HL-60 (cell line): ENCODE measurements at regions not wholly inside any gene's neighbourhood (a gene's known extent, or its start where the extent isn't known, plus 50 kb on each side); places are given as distances from the start of the nearest gene placed in this dataset.
A peak's percentile ranks its signal among the peaks of the same experiment; 100 is the strongest.

Source experiments
- DNase-seq, 2 experiments: peaks; one replicate each; pipeline ENCODE4 v3.0.0-alpha.2; 2010 to 2020; ENCODE audit warnings: low read depth in 1 of 2, low spot score in 1 of 2
- H3K27ac ChIP-seq: fragments of 250-450 bp; sonication (Bioruptor Pico); replicated peaks from 2 replicates; pipeline ENCODE4 v1.5.1; 2020; ENCODE audit warnings: mild to moderate bottlenecking, moderate library complexity
- H3K27me3 ChIP-seq: fragments of 250-450 bp; sonication (Bioruptor Pico); 2 replicates; pipeline ENCODE4 v1.5.1; 2021; ENCODE audit warnings: mild to moderate bottlenecking, moderate library complexity; ENCODE audit not compliant: insufficient read depth, poor library complexity, severe bottlenecking
- H3K4me3 ChIP-seq: replicated peaks from 2 replicates; pipeline ENCODE4 v1.5.1; 2011; ENCODE audit warnings: mild to moderate bottlenecking, control low read depth, low read length; ENCODE audit not compliant: insufficient read depth
- CTCF ChIP-seq: IDR thresholded peaks from one replicate; pipeline ENCODE4 v1.5.1; 2011; ENCODE audit warnings: low read length, control low read depth, inconsistent platforms; ENCODE audit not compliant: insufficient read depth
- GABPA ChIP-seq: IDR thresholded peaks from 2 replicates; pipeline ENCODE4 v1.6.1; 2012; ENCODE audit warnings: low read depth
- POLR2AphosphoS5 ChIP-seq: IDR thresholded peaks from 2 replicates; pipeline ENCODE4 v1.6.1; 2012; ENCODE audit warnings: low read depth
- REST ChIP-seq: IDR thresholded peaks from 2 replicates; pipeline ENCODE4 v1.6.1; 2012; ENCODE audit warnings: low read depth; ENCODE audit not compliant: insufficient replicate concordance
- SPI1 ChIP-seq: IDR thresholded peaks from 2 replicates; pipeline ENCODE4 v1.6.1; 2012; ENCODE audit warnings: low read depth, mild to moderate bottlenecking, borderline replicate concordance

DNA sequence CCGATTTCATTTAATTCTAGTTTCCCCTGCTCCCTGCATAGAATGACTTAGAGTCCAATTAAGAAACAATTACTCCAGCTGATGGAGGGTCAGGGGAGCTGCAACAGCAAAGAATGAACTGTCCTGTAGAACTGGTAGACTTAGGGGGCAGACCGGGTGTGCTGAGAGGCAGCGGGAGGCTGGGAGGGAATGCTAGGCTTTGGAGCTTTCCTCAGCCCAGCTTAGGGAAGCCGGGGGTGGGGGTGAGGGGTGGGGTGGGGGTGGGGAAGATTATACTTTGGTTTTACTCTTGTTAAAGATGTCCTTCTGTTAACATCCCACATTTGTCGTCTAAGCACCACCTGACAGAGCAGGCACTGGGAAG lies 458.6 kb upstream of the ASIC2 start:
- no peak overlapping the region for H3K4me3 ChIP-seq
- no peak overlapping the region for H3K27ac ChIP-seq
- no peak for DNase-seq
- H3K27me3 ChIP-seq, result no peaks in the 10 kb centered on the region
- TF ChIP-seq POLR2AphosphoS5, result no peak
- no peak for TF ChIP-seq REST
- TF ChIP-seq GABPA, result no peak
- no peak for TF ChIP-seq CTCF
- TF ChIP-seq SPI1, result no peak

DNA sequence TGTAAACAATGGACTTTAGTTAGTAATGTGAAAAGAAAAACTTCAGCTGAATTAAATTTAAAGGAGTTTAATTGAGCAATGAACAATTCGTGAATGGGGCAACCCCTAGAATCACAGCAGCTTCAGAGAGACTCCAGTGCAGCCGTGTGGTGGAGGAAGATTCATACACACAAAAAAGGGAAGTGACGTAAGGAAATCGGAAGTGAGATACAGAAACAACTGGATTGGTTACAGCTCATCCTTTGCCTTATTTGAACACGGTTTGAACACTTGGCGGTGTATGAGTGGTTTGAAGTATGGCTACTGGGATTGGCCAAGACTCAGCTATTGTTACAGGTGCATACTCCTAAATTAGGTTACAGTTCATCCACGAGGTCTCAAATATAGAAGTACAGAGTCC lies 460.4 kb upstream of the ASIC2 start:
- no peak overlapping the region for H3K27ac ChIP-seq
- no peak overlapping the region for H3K4me3 ChIP-seq
- TF ChIP-seq POLR2AphosphoS5, result no peak
- peak; percentile 81 for TF ChIP-seq SPI1
- peak; percentile 73 for TF ChIP-seq GABPA
- H3K27me3 ChIP-seq, result no peaks in the 10 kb centered on the region
- DNase-seq, result peak in 1 of 2 experiments; percentile 11

- no peak overlapping the region for H3K4me3 ChIP-seq
Measured at GRCh38 chr17:33756021-33756420, 462.9 kb upstream of the ASIC2 start.

DNA sequence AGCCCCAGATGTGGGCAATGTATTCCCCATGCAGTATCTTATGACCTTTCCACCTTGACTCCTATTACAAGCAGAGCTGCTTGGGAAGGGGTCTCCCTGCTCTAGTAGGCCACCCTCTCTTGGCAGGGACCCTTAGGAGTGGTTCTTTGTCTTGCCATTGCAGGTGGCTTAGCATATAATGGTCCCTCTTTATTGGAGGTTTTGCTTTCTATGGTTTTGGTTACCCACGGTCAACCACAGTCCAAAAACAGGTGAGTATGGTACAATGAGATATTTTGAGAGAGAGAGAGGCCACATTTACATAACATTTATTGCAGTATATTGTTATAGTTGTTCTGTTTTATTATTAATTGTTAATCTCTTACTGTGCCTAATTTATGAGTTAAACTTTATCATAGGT lies 472.8 kb upstream of the ASIC2 start:
- TF ChIP-seq CTCF (no peak), GABPA (no peak), REST (no peak), POLR2AphosphoS5 (no peak), SPI1 (no peak)
- H3K27me3 ChIP-seq, result no peaks in the 10 kb centered on the region
- no peak for DNase-seq
- no peak overlapping the region for H3K27ac ChIP-seq
- H3K4me3 ChIP-seq, result no peak overlapping the region

More at GRCh38 chr17:33756021-33756420, 462.9 kb upstream of the ASIC2 start:
- Histone ChIP-seq H3K27ac (no peak overlapping the region), H3K27me3 (no peaks in the 10 kb centered on the region)
- no peak for TF ChIP-seq SPI1
- no peak for TF ChIP-seq CTCF
- TF ChIP-seq GABPA, result no peak
- DNase-seq, result no peak
